H4 (cell line): ENCODE measurements at regions not wholly inside any gene's neighbourhood (a gene's known extent, or its start where the extent isn't known, plus 50 kb on each side); places are given as distances from the start of the nearest gene placed in this dataset.
"Not testable (repeated sequence)": the region's sequence is repeated elsewhere in the genome, so short reads cannot be mapped to it uniquely, and the experiment has no call there.

Source experiments
- DNase-seq: peaks from one replicate; pipeline ENCODE4 v3.0.0-alpha.2; 2015; ENCODE audit warnings: low spot score

GRCh38 chr6:167208819-167209576 is 51.2 kb upstream of the GPR31 start:
- no peak for DNase-seq

DNA sequence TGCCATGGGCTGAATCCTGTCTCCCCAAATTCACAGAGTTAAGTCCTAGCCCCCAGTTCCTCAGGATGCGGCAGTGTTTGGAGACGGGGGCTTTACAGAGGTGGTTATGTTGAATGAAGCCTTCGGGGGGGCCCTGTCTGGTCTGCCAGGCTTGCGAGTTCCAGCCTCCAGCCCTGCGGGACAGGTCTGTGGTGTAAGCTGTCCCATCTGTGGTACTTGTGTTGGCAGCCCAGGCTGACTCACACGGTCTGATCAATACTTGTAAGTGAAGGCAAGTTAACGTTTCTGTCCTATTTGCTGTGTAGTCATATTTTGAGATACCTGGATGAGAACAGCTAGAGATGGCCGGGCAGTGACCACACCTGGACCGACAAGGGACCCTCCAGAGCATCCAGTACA is 51.8 kb upstream of the GPR31 start:
- DNase-seq, result no peak

DNA sequence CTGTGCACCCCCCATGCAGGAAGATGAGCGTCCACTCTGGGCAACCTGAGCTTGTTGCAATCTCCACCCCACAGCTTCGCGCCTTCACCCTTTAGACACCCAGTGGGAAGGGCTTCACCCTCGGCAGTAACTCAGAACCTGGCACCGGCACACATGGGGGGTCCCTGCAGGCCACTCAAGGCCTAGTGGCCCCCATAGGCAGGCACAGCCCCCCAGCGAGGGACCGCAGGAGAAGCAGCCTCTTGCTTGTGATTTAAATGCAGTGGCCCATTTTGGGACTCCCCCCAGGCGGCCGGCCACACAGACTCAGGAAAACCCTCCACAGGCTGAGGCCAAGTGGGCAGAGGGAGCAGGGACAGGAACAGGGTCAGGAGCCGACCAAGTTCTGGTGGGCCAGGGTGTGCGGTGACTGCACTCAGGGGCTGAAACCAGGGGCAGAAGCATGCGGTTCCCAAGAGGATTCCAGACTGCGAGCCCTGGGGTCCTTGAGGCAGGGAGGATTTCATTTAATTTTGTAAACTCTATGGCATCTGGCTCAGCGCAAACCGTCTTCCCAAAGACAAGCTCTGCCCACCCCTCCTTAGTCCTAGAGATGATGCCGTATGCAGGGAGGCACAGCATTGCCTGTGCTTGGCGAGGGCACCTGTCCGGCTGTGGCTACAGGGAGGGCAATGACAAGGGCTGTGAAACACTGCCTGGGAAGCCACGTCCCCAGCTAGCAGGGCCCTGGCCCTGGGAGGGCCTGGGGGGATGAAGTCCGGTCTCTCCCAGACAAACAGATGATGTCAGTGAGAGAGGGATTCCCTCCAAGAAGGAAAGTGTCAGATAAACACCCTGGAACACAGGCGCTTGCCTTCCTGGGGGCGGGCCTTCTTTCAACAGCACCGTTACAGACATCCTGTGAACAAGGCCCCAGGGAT is 52.9 kb upstream of the GPR31 start:
- peak; percentile 37 for DNase-seq

DNA sequence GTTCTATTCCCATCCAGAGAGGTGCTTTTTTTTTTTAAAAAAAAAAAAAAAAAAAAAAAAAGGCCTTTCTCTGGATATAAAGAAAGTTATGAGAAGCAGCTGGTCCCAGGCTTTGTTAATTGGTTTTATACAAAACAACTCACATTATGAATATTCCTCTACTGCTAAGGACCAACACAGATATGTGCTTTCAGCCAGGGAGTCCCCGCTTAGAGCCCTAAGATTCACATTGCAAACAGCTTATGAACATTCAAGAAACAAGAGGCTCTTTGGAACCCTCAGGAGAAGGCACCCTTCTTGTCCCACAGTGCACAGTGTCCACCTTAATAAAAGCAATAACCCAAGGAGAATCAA is 53.5 kb upstream of the GPR31 start:
- DNase-seq, result no peak

DNA sequence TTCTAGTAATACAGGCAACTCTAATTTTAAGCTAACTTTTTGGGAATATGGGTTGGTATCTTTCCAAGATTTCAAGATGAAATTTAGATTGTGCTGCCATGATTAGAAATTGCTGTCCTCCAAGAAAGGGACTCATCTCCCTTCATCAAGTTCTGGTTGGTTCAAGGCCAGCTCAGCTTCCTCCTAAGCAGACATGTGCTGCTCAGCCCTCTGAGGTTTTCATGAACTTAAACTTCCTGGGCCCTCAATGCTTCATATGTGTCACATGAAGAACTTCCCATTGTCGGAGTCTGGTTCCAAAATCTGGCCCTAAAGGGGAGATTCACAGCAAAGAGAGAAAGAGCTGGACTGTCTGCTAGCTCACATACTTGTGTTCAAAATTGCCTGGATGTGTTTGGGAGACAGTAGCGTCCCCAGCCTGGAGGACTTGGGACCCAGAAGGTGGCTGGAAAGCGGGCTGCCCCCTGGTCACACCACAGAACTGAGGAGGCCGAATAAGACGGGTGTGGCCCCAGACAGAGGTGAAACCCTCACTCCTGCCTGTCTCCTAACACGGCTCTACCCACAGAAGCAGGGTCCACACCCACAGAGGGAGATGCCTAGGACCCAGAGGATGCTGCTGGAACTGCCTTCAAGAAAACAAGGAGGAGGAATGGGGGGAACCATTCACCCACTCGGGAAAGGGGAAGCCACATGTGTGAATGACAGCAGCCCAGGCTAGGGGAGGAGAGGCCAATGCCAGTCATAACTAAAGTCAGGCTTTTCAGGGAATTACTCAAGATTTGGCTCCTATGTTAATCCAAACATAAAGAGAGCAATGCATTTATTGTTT is 54.3 kb upstream of the GPR31 start:
- no peak for DNase-seq

- no peak for DNase-seq
These were observed 54.9 kb upstream of the GPR31 start for GRCh38 chr6:167212713-167213005.

DNA sequence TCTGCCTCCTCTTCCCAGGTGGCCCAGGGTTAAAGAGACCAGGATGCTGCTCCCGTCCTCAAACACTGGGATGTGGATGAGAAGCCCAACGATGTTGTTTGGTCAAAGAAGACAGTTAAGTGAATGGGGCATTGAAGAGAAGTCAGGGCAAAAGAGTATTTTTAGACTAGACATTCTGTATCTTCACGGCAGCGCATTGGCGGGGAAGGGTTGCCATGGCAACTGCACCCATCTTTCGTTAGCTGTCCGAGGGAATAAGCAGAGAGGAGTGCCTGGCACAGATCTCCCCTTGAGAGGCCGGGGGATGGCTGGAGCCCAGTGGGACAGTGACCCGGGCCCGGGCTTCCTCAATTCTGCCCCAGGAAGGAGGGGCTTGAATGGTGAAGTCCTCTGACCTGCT is 56.4 kb upstream of the GPR31 start:
- no peak for DNase-seq

DNA sequence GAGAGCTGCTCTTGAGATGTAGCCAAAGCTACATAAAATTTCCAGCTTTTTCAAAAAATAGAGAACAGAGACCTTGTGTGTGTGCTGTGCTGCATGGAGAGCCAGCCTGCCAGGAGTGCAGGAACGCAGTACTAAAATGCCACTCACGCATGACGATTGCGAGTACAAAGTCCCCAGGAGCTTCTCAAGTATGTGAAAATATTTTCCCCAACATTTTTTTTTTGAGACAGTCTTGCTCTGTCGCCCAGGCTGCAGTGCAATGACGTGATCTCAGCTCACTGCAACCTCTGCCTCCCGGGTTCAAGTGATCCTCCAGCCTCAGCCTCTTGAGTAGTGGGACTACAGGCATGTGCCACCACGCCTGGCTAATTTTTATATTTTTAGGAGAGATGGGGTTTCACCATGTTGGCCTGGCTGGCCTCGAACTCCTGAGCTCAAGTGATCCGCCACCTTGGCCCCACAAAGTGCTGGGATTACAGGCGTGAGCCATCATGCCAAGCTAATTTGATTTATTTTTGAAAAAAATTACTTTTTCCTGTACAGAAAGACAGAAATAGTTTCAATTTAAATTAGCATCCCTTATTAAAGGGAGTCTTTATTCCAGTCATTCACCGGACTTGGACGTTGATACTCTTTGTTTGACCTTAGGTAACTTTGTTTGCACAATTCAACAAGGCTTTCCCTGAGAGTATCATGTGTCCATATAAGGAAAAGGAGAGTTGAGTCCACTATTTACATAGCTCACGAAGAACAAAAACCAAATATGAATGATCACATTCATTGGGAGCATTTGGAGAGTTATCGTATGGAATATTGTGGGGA is 57.9 kb upstream of the GPR31 start:
- DNase-seq, result not testable (repeated sequence)

DNA sequence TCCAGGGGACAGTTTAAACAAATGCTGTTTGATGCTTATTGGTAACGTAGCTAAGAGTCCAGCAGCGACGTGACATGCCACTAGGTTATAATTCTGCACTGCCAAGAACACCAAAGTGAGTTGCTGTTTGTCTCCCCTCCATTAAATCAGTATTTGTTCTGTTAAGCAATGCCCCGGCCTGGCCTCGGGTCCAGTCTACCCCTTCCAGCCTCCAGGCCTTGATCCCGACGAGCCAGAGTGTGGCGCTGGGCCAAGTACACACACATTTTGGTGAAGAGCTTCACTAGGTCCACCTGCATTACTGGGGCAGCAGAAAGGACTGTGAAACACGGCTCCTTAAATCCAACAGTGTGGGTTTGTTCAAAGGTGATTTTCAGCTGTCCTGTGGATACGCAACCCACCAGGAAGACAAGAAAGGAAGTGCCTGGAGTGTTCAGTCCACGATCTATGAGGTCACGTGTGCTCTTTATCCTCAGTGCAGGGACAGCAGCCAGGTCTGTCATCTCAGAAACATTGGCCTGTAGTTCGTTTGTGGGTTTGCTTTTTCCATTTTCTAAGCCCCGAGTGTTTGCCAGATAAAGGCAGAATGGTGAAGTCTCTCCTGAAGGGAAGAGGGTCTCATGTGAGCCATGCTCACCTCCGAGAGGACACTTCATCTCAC is 58.7 kb upstream of the GPR31 start:
- not testable (repeated sequence) for DNase-seq

DNA sequence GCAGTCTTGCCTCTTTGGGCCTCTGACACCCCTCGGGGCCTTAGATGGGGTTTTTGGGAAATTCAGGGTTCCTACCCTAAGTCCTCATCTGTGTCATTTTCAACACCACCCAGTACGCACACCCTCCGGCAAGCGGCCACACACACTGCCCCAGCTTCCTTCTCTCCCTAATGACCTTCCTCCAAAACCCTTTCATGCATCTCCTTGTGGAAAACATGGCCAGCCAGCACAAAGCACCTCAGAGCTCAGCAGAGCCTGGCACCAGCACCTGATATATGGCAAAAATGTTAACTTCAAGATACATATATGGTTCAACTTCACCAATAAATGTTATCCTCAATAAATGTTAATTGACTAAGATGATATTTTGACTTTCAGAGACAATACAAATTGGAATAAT is 59.3 kb upstream of the GPR31 start:
- not testable (repeated sequence) for DNase-seq

DNA sequence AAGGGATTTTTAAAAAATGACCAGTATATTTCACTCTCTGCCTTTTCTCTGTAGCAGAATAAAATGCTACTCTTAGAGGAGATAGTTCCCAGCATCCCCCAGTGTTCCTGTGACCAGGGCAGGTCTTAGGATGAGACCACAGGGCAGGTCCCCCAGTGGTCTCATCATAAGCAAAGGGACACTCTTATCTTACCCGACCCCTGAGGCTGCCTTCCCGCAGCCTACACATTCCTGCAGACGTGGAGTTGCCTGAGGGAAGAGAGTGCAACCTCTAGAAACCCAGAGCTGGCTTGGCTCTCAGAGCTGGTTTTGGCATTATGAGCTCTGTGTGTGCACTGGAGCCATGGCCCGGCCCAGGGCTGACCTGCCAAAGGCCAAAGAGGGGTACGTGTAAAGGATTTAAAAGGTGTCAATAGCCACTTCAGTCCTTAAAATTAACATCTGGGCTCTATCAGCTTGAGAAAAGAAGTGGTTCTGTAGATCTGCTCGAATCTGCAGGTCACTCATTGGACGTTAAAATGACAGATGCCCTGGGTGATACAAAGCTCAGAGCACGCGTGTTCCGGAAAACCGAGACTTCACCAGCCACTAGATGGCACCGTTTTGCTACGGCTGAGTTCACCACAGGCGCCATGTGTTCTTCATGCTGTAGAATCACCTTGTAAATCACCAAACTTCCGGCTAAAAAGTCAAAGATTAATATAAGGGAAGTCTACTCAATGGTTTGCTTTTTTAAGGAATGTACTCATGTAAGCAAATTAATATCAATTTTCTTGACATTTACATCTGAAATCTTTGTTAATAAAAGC is 60.4 kb upstream of the GPR31 start:
- not testable (repeated sequence) for DNase-seq

- DNase-seq, result not testable (repeated sequence)
These were observed 61.3 kb upstream of the GPR31 start for GRCh38 chr6:167219079-167219478.

DNA sequence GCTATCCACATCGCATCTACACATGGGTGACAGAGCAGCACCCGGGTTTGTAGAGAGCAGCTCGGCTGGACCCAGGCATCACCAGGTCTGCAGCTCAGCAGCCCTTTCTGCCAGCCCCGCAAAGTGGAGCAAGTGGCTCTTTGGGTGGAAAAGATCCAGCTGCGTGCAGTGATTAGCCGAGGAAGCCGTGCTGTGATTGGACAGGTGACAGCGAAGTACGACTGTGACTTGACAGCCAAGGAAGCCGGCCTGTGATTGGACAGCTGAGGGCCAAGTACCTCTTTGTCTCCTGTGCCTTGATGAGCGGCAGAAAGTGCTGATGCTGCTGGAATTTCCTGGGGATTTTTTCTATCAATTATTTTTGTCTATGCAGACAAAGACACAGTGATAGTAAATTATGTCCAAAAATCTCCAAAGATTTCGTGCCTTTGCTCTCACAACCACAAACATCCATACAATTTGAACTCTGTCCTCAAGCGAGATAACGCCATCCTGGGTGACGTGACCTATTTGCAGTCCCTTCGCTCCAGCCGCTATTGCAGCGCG is 62.3 kb upstream of the GPR31 start:
- no peak for DNase-seq

GRCh38 chr6:167221400-167222201 is 63.8 kb upstream of the GPR31 start:
- no peak for DNase-seq

DNA sequence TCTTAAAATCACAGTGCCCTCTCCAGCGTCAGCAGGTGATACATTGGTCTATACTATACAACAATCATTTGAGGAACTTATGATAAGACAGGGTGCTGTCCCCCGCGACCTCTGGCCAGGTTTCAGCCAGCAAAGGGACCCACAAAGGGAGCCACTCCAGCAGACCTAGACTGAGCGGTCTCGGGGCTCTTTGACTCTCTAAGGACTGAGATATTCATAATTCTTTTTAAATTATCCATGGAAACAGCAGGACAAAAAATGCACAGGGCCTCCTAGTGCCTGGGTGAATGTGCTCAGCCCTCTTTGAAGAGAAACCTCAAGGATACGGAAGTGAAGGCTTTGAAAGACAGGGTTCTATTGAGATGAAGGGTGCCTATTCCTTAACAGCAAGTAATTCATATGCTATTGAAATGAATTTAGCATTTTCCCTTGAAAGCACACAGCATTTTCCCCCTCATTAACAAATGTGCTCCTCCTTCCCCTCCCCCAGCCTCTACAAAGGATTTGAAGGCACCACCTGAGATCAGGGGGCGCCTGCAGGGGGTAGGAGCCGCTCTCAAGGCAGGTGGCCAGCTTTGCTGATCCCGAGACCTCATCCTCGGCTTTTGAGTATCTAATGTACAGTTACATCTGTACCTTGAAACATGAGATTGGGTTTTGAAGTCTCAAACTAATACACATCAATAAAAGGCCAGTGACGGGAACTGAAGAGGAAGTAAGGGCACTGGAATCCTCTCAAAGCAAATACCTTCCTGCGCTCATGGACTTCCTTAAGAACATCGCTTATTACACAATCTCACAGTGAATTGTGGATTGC is 65.3 kb upstream of the UNC93A start:
- DNase-seq, result not testable (repeated sequence)

DNA sequence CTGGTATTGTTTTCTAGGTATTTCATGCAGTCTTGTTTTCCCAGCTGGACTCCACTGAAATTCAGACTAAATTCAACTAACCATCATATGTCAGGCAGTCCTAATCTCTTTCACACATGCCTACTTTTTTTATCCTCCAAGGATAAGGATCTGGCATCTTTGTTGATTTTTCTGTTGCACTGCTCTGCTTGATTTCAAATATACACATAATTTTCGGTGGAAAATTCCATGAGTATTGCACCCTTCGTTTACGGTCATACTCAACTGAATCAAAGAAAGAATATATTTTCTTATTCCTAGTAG is 64.8 kb upstream of the UNC93A start:
- DNase-seq, result no peak

GRCh38 chr6:167226791-167227190 is 64.3 kb upstream of the UNC93A start:
- DNase-seq, result no peak

- no peak for DNase-seq
These were observed 63.1 kb upstream of the UNC93A start for GRCh38 chr6:167227984-167228383.
